ENCODE measurements at regions not wholly inside any gene's neighbourhood (a gene's known extent, or its start where the extent isn't known, plus 50 kb on each side); places are given as distances from the start of the nearest gene placed in this dataset.

GRCh38 chr20:11537032-11537431 lies 380.7 kb upstream of the BTBD3 start:
- intact Hi-C loops (cut with micrococcal nuclease; ENCODE audit: unreplicated experiment) = no loop called here
- ChIA-PET POLR2A (no interaction called here), CTCF (ENCODE audit: low intra/inter-chr PET ratio, low total read pairs) (no interaction called here)
- no peaks in the 10 kb centered on the region for H4K20me1 ChIP-seq (ENCODE audit: insufficient read depth, low read length)
- no TSS peak for BruUV-seq (replicated peaks)
- no peak for FAIRE-seq
- DNase-seq (ENCODE audit: low spot score) = no peak
- H3K4me1 ChIP-seq (ENCODE audit: insufficient read depth, low read length) = no peaks in the 10 kb centered on the region
- H3K9ac ChIP-seq (ENCODE audit: insufficient read depth, low read depth, low read length) = no peak overlapping the region
- peaks cover 5% of the 10 kb centered on the region; the same call in 1 of the 2 replicates for H3K9me3 ChIP-seq (ENCODE audit: low read length)
- H2AFZ ChIP-seq (ENCODE audit: low read length) = no peak overlapping the region
- no peak for ATAC-seq
- no peaks in the 10 kb centered on the region for H3K79me2 ChIP-seq (ENCODE audit: insufficient read depth, low read length)
- TF ChIP-seq ZNF83 (CRISPR knock-in tag; IDR thresholded peaks at IDR 0.05; ENCODE audit: borderline replicate concordance) = no peak
- TF ChIP-seq ZBTB43 (CRISPR knock-in tag; conservative IDR thresholded peaks at IDR 0.05) = no peak
- TF ChIP-seq TFDP2 (CRISPR knock-in tag; IDR thresholded peaks at IDR 0.05) = no peak
- TF ChIP-seq BRCA1 (CRISPR knock-in tag; IDR thresholded peaks at IDR 0.05) = no peak
- no peak for TF ChIP-seq NFE2 (CRISPR knock-in tag; IDR thresholded peaks at IDR 0.05)
- TF ChIP-seq HIC2 (CRISPR knock-in tag; IDR thresholded peaks at IDR 0.05; ENCODE audit: low read depth) = no peak
- no peak for TF ChIP-seq ZNF451 (CRISPR knock-in tag; IDR thresholded peaks at IDR 0.05)
- no peak for TF ChIP-seq ATF3 (CRISPR knock-in tag; IDR thresholded peaks at IDR 0.05)
- no peak for TF ChIP-seq SIN3B (IDR thresholded peaks at IDR 0.05; ENCODE audit: low read length)
- in situ Hi-C loops (cut with HindIII; ENCODE audit: extremely low pct_ligation_motif_present, low pct_unique_long_range_greater_than_20kb) = loop anchor here (25.0 kb wide), 2 partner anchors 1100 to 1450 kb away; partner anchors contain the start of genes MKKS and SLX4IP
- no peak overlapping the region for H3K4me2 ChIP-seq (ENCODE audit: low read depth, low read length)
- H3K36me3 ChIP-seq (replicated peaks in 1 of 2; ENCODE audit: control insufficient read depth in 1 of 2, insufficient read depth in 2 of 2, low read length in 2 of 2) = no peaks in the 10 kb centered on the region
- no peak overlapping the region for H3K4me3 ChIP-seq (replicated peaks in 1 of 3; ENCODE audit: insufficient read depth in 1 of 3, low read depth in 2 of 3, low read length in 3 of 3)
- H3K27me3 ChIP-seq (ENCODE audit: control insufficient read depth in 1 of 2, insufficient read depth in 2 of 2, low read length in 2 of 2) = no peaks in the 10 kb centered on the region
- no peak overlapping the region for H3K27ac ChIP-seq (ENCODE audit: extremely low read length, insufficient read depth, low read length)
- WGBS (ENCODE audit: low lambda C conversion rate) = 2% methylated on average over 2 of the region's 2 CpGs
